Panc1 (cell line): ENCODE measurements at regions not wholly inside any gene's neighbourhood (a gene's known extent, or its start where the extent isn't known, plus 50 kb on each side); places are given as distances from the start of the nearest gene placed in this dataset.

Source experiments
- ATAC-seq: fragments of 200-7000 bp; cut with Tn5 transposase; 2 replicates; pipeline ENCODE4 v1.9.1; 2020; ENCODE audit warnings: mild to moderate bottlenecking, moderate library complexity
- BruUV-seq: library from RNA; stranded (reverse); fragments of 400-500 nt; replicated peaks from 2 replicates; lab custom pipeline; 2021; lab: Mats Ljungman, UMichigan
- CTCF ChIA-PET: fragments of 300-600 bp; sonication (Branson Sonifier 250); formaldehyde crosslinking; loops from one replicate; lab custom pipeline; 2022; ENCODE audit warnings: antibody characterized with exemption; lab: Charles Lee
- POLR2A ChIA-PET: fragments of 300-600 bp; sonication (Branson Sonifier 250); formaldehyde crosslinking; loops from one replicate; lab custom pipeline; 2022; ENCODE audit warnings: antibody characterized with exemption; lab: Charles Lee
- DNase-seq: peaks from one replicate; pipeline ENCODE4 v3.0.0-alpha.2; 2010; ENCODE audit warnings: low read depth, low spot score
- H3K27ac ChIP-seq: 2 replicates; pipeline ENCODE4 v1.5.1; 2011; ENCODE audit warnings: mild to moderate bottlenecking, low read length, inconsistent platforms
- H3K27me3 ChIP-seq: fragments of 200-500 bp; sonication (Bioruptor generic); 2 replicates; pipeline ENCODE4 v1.6.0; 2014; ENCODE audit warnings: low read length, inconsistent platforms; ENCODE audit not compliant: control insufficient read depth, insufficient read depth
- H3K36me3 ChIP-seq: fragments of 200-500 bp; sonication (Bioruptor generic); 2 replicates; pipeline ENCODE4 v1.5.1; 2014; ENCODE audit warnings: inconsistent platforms, mild to moderate bottlenecking, low read length, moderate library complexity; ENCODE audit not compliant: control insufficient read depth, insufficient read depth
- H3K4me1 ChIP-seq: 2 replicates; pipeline ENCODE4 v1.5.1; 2011; ENCODE audit warnings: inconsistent platforms, mild to moderate bottlenecking, low read length, moderate library complexity; ENCODE audit not compliant: control insufficient read depth, insufficient read depth
- H3K4me3 ChIP-seq, 2 experiments: 2 replicates each; pipeline ENCODE4 v1.5.1; 2011 to 2012; ENCODE audit warnings: low read depth in 2 of 2, low read length in 2 of 2, mild to moderate bottlenecking in 2 of 2, inconsistent platforms in 1 of 2, moderate library complexity in 1 of 2
- H3K9me3 ChIP-seq: fragments of 200-500 bp; sonication (Bioruptor generic); 2 replicates; pipeline ENCODE4 v1.5.1; 2014; ENCODE audit warnings: low read depth, mild to moderate bottlenecking, inconsistent platforms, low read length, moderate library complexity; ENCODE audit not compliant: control insufficient read depth, insufficient read depth
- POLR2AphosphoS5 ChIP-seq: IDR thresholded peaks from 2 replicates; pipeline ENCODE4 v1.6.1; 2012; ENCODE audit warnings: mild to moderate bottlenecking, low read depth, low read length, moderate library complexity
- REST ChIP-seq, 2 experiments: IDR thresholded peaks; 2 replicates each; pipeline ENCODE4 v1.6.1; 2011 to 2012; ENCODE audit warnings: low read depth in 2 of 2, control low read depth in 1 of 2, low read length in 1 of 2, mild to moderate bottlenecking in 1 of 2, moderate library complexity in 1 of 2; ENCODE audit not compliant: insufficient read depth in 1 of 2
- SIN3A ChIP-seq: IDR thresholded peaks from 2 replicates; pipeline ENCODE4 v1.6.1; 2012; ENCODE audit warnings: low read depth, mild to moderate bottlenecking, low read length, moderate library complexity, borderline replicate concordance; ENCODE audit not compliant: insufficient read depth
- TCF7L2 ChIP-seq: IDR thresholded peaks from 2 replicates; pipeline ENCODE4 v1.6.1; 2011; ENCODE audit warnings: mild to moderate bottlenecking, low read depth, low read length, inconsistent platforms
- in situ Hi-C: cut with HindIII; loops from 2 replicates; pipeline ENCODE4 v1.10.0; 2016; ENCODE audit warnings: low sequenced_read_pairs, low pct_unique_long_range_greater_than_20kb
- intact Hi-C: fragments of 100-400 bp; cut with micrococcal nuclease; formaldehyde crosslinking; loops from one replicate; pipeline ENCODE4 v1.10.0; 2022; ENCODE audit not compliant: unreplicated experiment
- TF ChIP-seq, protein P1 (sequence below): fragments of 450-650 bp; IDR thresholded peaks from 2 replicates; pipeline ENCODE4 v1.5.1; 2017; ENCODE audit warnings: mild to moderate bottlenecking

DNA sequence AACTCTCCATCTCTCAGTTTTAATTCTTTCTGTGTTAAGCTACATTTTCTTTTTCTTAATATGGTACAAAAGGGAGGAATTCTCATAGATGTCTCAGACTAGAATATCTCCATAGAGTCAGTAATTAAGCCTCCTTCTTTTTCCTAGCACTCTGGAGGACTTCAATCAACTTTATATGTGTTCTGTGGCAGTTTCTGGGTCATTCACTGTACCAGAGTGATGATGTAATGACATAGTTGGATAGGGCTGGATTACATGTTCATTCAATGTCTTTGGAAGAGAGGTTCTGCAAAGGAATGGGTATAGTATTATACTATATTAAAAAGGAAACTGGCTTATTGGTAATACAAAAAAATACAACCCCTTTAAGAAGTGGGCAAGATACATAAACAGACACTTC, 318.3 kb upstream of the OPRM1 start:
- Histone ChIP-seq H3K27me3 (no peaks in the 10 kb centered on the region), H3K9me3 (no peaks in the 10 kb centered on the region), H3K27ac (no peak overlapping the region), H3K36me3 (no peaks in the 10 kb centered on the region), H3K4me1 (no peaks in the 10 kb centered on the region), H3K4me3 (no peak overlapping the region)
- TF ChIP-seq TCF7L2 (no peak), REST (IDR thresholded peaks at IDR 0.05; ENCODE audit: insufficient read depth in 1 of 2, low read depth in 2 of 2, low read length in 1 of 2) (no peak), POLR2AphosphoS5 (no peak), SIN3A (no peak)
- TF ChIP-seq, protein P1, sequence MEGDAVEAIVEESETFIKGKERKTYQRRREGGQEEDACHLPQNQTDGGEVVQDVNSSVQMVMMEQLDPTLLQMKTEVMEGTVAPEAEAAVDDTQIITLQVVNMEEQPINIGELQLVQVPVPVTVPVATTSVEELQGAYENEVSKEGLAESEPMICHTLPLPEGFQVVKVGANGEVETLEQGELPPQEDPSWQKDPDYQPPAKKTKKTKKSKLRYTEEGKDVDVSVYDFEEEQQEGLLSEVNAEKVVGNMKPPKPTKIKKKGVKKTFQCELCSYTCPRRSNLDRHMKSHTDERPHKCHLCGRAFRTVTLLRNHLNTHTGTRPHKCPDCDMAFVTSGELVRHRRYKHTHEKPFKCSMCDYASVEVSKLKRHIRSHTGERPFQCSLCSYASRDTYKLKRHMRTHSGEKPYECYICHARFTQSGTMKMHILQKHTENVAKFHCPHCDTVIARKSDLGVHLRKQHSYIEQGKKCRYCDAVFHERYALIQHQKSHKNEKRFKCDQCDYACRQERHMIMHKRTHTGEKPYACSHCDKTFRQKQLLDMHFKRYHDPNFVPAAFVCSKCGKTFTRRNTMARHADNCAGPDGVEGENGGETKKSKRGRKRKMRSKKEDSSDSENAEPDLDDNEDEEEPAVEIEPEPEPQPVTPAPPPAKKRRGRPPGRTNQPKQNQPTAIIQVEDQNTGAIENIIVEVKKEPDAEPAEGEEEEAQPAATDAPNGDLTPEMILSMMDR = no peak
- in situ Hi-C loops (no loop called here), intact Hi-C loops (no loop called here)
- ATAC-seq (no peak), DNase-seq (no peak)
- POLR2A ChIA-PET = no interaction called here
- BruUV-seq = no TSS peak
- CTCF ChIA-PET = no interaction called here

GRCh38 chr6:153705429-153705828, 333.6 kb upstream of the OPRM1 start:
- intact Hi-C loops = no loop called here
- BruUV-seq = no TSS peak
- H3K4me1 ChIP-seq = no peaks in the 10 kb centered on the region
- no peaks in the 10 kb centered on the region for H3K9me3 ChIP-seq
- ChIA-PET POLR2A (no interaction called here), CTCF (no interaction called here)
- no peak overlapping the region for H3K27ac ChIP-seq
- TF ChIP-seq POLR2AphosphoS5 (no peak), REST (IDR thresholded peaks at IDR 0.05; ENCODE audit: insufficient read depth in 1 of 2, low read depth in 2 of 2, low read length in 1 of 2) (no peak), SIN3A (no peak)
- TF ChIP-seq, protein P1 = no peak
- no peak overlapping the region for H3K4me3 ChIP-seq
- DNase-seq (no peak), ATAC-seq (no peak)
- no peaks in the 10 kb centered on the region for H3K27me3 ChIP-seq
- no peaks in the 10 kb centered on the region for H3K36me3 ChIP-seq
- in situ Hi-C loops = no loop called here
